Testis (tissue), 2 donors: ENCODE measurements at regions not wholly inside any gene's neighbourhood (a gene's known extent, or its start where the extent isn't known, plus 50 kb on each side); places are given as distances from the start of the nearest gene placed in this dataset.

Source experiments
- DNase-seq: peaks from one replicate; pipeline ENCODE4 v3.0.0-alpha.2; 2019
- H3K27ac ChIP-seq, 2 donors: fragments of 200-600 bp; sonication (generic); one replicate each; pipeline ENCODE4 v1.5.1; 2019
- H3K27me3 ChIP-seq: fragments of 200-600 bp; sonication (generic); one replicate; pipeline ENCODE4 v1.5.1; 2019
- H3K36me3 ChIP-seq: fragments of 200-600 bp; sonication (generic); one replicate; pipeline ENCODE4 v1.5.1; 2017; ENCODE audit warnings: low read depth; ENCODE audit errors: missing control alignments
- H3K4me1 ChIP-seq: fragments of 200-600 bp; sonication (generic); one replicate; pipeline ENCODE4 v1.5.1; 2019
- H3K4me3 ChIP-seq, 2 donors: fragments of 200-600 bp; sonication (generic); one replicate each; pipeline ENCODE4 v1.5.1; 2017 to 2019
- H3K9me3 ChIP-seq: fragments of 200-600 bp; sonication (generic); one replicate; pipeline ENCODE4 v1.5.1; 2017
- POLR2A ChIP-seq: fragments of 450-650 bp; IDR thresholded peaks from one replicate; pipeline ENCODE4 v1.6.1; 2017; ENCODE audit warnings: antibody characterized with exemption, mild to moderate bottlenecking, moderate library complexity
- WGBS, 2 donors: methylation state at CpG; one replicate each; pipeline ENCODE4 v1.1.5; 2018; 5-methylcytosine and 5-hydroxymethylcytosine counted together
- intact Hi-C: fragments of 100-400 bp; cut with DNase I; formaldehyde crosslinking; loops from one replicate; pipeline ENCODE4 v1.15.1; 2023; ENCODE audit warnings: low total_unique reads
- TF ChIP-seq, protein P1 (sequence below), 3 experiments: fragments of 450-650 bp in 2 of 3; fragments of 200-600 bp in 1 of 3; sonication (generic) in 1 of 3; IDR thresholded peaks; one replicate each; pipeline ENCODE4 v1.5.1; 2016 to 2019; ENCODE audit warnings: antibody characterized with exemption in 3 of 3, mild to moderate bottlenecking in 2 of 3, moderate library complexity in 1 of 3

DNA sequence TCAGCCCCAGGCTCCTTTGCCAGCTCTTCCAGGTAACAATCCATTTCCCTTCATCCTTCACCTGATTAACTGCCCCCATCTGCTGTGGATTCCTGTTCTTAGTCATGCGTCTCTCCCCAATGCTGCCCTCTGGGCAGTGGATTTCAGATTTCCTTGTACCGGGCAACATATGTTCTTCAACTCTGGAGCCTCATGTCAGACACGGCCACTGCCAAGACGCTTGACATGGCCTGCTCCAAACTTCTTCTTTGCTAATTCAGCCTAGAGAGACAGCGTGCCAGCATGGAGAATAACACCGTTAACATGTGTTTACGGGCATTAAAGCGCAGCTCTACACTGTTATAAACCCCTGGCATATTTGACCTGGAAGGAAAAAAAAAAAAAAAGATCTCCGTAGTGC, 1035.1 kb upstream of the NR2F2 start:
- Histone ChIP-seq H3K9me3 (no peaks in the 10 kb centered on the region), H3K36me3 (no peaks in the 10 kb centered on the region), H3K27me3 (no peaks in the 10 kb centered on the region), H3K4me1 (peaks cover 23% of the 10 kb centered on the region), H3K27ac (no peak overlapping the region), H3K4me3 (no peak overlapping the region)
- WGBS, 2 donors: 81 to 89% methylated on average over 9 of the region's 9 CpGs
- TF ChIP-seq, protein P1, sequence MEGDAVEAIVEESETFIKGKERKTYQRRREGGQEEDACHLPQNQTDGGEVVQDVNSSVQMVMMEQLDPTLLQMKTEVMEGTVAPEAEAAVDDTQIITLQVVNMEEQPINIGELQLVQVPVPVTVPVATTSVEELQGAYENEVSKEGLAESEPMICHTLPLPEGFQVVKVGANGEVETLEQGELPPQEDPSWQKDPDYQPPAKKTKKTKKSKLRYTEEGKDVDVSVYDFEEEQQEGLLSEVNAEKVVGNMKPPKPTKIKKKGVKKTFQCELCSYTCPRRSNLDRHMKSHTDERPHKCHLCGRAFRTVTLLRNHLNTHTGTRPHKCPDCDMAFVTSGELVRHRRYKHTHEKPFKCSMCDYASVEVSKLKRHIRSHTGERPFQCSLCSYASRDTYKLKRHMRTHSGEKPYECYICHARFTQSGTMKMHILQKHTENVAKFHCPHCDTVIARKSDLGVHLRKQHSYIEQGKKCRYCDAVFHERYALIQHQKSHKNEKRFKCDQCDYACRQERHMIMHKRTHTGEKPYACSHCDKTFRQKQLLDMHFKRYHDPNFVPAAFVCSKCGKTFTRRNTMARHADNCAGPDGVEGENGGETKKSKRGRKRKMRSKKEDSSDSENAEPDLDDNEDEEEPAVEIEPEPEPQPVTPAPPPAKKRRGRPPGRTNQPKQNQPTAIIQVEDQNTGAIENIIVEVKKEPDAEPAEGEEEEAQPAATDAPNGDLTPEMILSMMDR (IDR thresholded peaks at IDR 0.05): no peak
- TF ChIP-seq POLR2A: no peak
- intact Hi-C loops: no loop called here
- DNase-seq: no peak

DNA sequence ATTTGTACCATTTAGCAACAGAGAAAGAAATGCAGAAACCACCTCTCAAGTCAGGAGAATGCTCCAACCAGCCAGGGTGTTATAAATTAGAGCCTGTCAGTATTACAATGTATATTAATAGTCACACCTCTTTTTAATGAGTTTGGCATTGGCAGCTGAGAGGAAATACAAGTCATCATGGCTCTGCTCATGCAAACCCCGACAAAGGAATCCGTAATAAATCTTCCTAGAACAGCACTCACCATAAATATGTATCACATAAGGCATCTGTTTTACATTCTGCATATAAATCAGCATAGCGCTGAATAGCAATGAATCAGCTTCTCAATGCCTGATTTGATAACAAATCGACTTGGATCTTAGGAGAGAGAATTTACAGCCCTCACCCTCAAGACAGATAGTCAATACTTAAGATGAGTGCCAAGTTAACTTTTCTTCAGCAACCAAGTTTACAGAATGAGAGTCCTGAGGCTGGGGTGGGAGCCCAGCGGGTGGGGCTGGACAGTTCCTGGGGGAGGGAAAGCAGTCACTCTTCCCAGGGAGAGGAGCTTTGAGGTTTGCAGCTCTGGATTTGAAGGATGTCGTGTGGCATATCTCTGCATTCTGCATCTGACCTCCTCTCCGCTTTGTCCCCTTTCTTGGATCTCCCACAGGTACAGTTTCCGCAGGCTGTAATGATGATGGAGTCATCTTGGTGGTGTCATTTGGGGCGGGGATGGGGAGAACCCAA, 1034.4 kb upstream of the NR2F2 start:
- H3K36me3 ChIP-seq: no peaks in the 10 kb centered on the region
- 67 to 75% methylated on average over 9 of the region's 9 CpGs for WGBS, 2 donors

DNA sequence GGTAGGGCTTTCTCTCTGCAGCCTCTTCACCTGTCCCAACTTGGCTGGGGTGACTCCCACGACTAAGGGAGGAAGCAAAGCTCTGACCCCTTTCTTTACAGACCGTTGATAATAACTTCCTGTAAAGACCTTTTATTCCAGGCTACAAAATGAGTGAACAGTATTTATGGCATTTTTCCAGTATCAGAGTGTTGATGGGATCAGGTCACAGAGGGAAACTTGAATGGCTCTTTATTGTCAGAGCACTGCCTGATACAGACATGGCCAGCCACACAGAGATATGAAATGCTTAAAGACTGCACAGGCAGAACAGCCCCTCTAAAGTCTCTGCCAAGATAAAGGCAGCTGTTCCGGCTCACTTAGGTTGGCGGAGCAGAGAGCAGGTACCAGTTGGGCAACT, 1033.9 kb upstream of the NR2F2 start:
- Histone ChIP-seq H3K4me1 (peaks cover 20% of the 10 kb centered on the region), H3K9me3 (no peaks in the 10 kb centered on the region), H3K27me3 (no peaks in the 10 kb centered on the region), H3K27ac (no peak overlapping the region), H3K36me3 (no peaks in the 10 kb centered on the region), H3K4me3 (no peak overlapping the region)
- WGBS, 2 donors: 19 to 43% methylated on average over 4 of the region's 4 CpGs
- intact Hi-C loops: no loop called here
- no peak for TF ChIP-seq POLR2A
- TF ChIP-seq, protein P1 (IDR thresholded peaks at IDR 0.05): no peak
- no peak for DNase-seq

More for the DNA sequence above, 1034.4 kb upstream of the NR2F2 start:
- Histone ChIP-seq H3K27ac (no peak overlapping the region), H3K4me3 (no peak overlapping the region), H3K4me1 (peaks cover 20% of the 10 kb centered on the region), H3K27me3 (no peaks in the 10 kb centered on the region), H3K9me3 (no peaks in the 10 kb centered on the region)
- TF ChIP-seq, protein P1 (IDR thresholded peaks at IDR 0.05): no peak
- no peak for TF ChIP-seq POLR2A
- intact Hi-C loops: no loop called here
- DNase-seq: no peak

DNA sequence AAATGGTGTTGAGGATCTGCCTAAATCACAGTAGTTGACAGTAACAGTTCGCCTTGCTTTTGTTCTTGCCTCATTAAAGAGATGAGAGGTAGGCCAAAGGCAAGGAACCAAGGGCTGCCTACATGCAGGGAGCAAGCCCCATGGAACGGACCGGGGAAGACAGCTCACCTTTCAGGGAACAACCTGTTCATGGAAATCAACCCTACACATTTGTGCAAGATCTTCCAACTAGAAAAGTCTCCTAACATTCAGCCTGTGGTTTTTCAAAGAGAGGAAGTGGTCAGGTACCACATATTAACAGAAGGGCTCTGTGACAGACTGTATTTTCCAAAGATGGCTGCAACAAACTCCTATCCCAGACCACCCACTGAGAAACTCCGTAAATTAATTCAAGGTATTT, 1031.8 kb upstream of the NR2F2 start:
- H3K4me1 ChIP-seq: peaks cover 13% of the 10 kb centered on the region
- H3K27ac ChIP-seq: no peak overlapping the region
- H3K9me3 ChIP-seq: no peaks in the 10 kb centered on the region
- no peak overlapping the region for H3K4me3 ChIP-seq
- no peak for DNase-seq
- WGBS, 2 donors: 88 to 89% methylated on average over 4 of the region's 4 CpGs
- no peak for TF ChIP-seq POLR2A
- TF ChIP-seq, protein P1 (IDR thresholded peaks at IDR 0.05): no peak
- intact Hi-C loops: no loop called here
- no peaks in the 10 kb centered on the region for H3K27me3 ChIP-seq
- H3K36me3 ChIP-seq: no peaks in the 10 kb centered on the region

DNA sequence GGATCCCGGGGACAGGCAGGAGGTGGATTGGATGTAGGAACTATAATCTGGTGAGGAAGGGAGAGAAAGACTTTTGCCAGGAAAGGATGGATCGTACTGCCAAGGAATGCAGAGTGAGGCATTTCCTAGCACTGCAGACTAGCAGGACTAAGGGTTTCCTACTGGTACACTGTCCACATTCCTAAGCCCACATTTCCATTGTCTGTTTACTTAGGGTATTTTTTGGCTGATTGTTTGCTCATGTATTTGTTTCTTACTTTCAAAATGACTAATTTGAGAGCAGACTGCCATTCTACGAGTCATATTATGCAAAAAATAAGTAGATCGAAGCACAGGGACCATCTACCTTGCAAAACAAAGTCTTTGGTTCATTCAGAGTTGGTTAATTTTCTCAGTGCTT, 1029.5 kb upstream of the NR2F2 start:
- H3K36me3 ChIP-seq: no peaks in the 10 kb centered on the region
- 50 to 53% methylated on average over 4 of the region's 4 CpGs for WGBS, 2 donors
- DNase-seq: peak; percentile 23
- H3K4me1 ChIP-seq: peaks cover 11% of the 10 kb centered on the region
- no peak overlapping the region for H3K4me3 ChIP-seq
- H3K27me3 ChIP-seq: no peaks in the 10 kb centered on the region
- H3K9me3 ChIP-seq: no peaks in the 10 kb centered on the region
- peak overlapping the region; percentile 19 to 65 for H3K27ac ChIP-seq
- TF ChIP-seq POLR2A: no peak
- TF ChIP-seq, protein P1 (IDR thresholded peaks at IDR 0.05): no peak
- intact Hi-C loops: no loop called here
